Right lobe of liver (tissue), 4 donors: ENCODE measurements at regions not wholly inside any gene's neighbourhood (a gene's known extent, or its start where the extent isn't known, plus 50 kb on each side); places are given as distances from the start of the nearest gene placed in this dataset.

ENCODE experiments used
- POLR2A ChIP-seq: fragments of 450-650 bp; IDR thresholded peaks from one replicate; pipeline ENCODE4 v1.6.1; 2017; ENCODE audit warnings: antibody characterized with exemption, mild to moderate bottlenecking
- TF ChIP-seq, protein P1 (sequence below), 4 donors: fragments of 200-600 bp in 3 of 4; fragments of 450-650 bp in 1 of 4; IDR thresholded peaks; one replicate each; pipeline versions ENCODE4 v1.5.1 to v1.8.0; 2016 to 2022; ENCODE audit warnings: antibody characterized with exemption in 4 of 4, mild to moderate bottlenecking in 2 of 4
- donor health status: DM: no; HTN: no; CAD: no.
- donor health status: DM: no; HTN: no; CAD: no.
- donor health status: DM: no; HTN: yes; CAD: no.

DNA sequence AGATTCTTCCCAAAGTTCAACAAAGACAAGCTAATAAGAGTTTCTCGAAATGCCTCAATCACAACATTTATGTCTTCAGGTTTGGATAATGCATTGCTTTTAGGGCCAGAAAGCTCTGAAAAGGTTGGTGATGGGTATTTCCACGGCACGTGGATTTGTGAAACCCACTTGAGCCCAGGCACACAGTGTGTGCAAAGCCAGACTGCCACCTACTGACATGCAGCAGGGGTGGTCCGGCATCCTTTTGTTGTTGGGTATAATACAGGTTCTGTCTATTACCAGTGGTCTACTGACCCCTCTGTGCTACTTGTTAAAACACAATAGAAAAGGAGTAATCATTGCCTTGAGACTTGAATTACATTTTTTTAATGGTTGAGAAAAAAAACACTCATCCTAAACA is 225.6 kb downstream of the RAP2A start:
- TF ChIP-seq, protein P1, sequence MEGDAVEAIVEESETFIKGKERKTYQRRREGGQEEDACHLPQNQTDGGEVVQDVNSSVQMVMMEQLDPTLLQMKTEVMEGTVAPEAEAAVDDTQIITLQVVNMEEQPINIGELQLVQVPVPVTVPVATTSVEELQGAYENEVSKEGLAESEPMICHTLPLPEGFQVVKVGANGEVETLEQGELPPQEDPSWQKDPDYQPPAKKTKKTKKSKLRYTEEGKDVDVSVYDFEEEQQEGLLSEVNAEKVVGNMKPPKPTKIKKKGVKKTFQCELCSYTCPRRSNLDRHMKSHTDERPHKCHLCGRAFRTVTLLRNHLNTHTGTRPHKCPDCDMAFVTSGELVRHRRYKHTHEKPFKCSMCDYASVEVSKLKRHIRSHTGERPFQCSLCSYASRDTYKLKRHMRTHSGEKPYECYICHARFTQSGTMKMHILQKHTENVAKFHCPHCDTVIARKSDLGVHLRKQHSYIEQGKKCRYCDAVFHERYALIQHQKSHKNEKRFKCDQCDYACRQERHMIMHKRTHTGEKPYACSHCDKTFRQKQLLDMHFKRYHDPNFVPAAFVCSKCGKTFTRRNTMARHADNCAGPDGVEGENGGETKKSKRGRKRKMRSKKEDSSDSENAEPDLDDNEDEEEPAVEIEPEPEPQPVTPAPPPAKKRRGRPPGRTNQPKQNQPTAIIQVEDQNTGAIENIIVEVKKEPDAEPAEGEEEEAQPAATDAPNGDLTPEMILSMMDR (IDR thresholded peaks at IDR 0.05), result peak in 3 of 4 donors; percentile 23 to 40 (median 34)
- TF ChIP-seq POLR2A, result no peak
